ENCODE measurements at regions not wholly inside any gene's neighbourhood (a gene's known extent, or its start where the extent isn't known, plus 50 kb on each side); places are given as distances from the start of the nearest gene placed in this dataset.

DNA sequence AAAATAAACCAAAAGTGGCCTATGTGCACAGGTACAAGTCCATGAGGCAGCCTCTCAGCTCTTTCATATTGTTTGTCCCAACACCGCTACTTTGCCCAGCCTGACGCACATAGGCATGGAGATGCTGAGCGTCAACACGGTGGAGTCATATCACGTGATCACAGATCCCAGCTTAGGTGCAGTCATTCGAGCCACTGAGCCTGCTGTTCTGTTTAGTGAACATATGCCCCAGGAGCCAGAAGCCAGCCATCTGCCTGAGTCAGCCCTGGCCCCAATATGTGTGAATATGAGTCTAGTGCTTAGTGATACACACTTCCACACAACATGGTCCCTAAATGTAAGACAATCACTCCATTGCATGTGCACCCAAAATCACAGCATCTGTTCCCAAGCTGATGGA, 88.2 kb upstream of the LCLAT1 start:
- H3K27ac ChIP-seq (ENCODE audit: insufficient read length, low read depth, low read length) = no peak overlapping the region
- H2AFZ ChIP-seq (ENCODE audit: low read length) = no peak overlapping the region
- no peak overlapping the region for H4K8ac ChIP-seq (replicated peaks; ENCODE audit: insufficient read length, low read depth, low read length)
- no peak overlapping the region for H2BK5ac ChIP-seq (ENCODE audit: insufficient read length, low read length)
- H3K27me3 Mint-ChIP-seq (ENCODE audit: low read depth) = peaks cover 3% of the 10 kb centered on the region
- no peak overlapping the region for H3K23ac ChIP-seq (ENCODE audit: insufficient read length, low read depth, low read length)
- no CpG with 5 or more reads among the region's 6 CpGs for WGBS (ENCODE audit: extremely low coverage, insufficient read length, low lambda C conversion rate)
- H2BK120ac ChIP-seq (ENCODE audit: low read depth, low read length, poor library complexity, severe bottlenecking) = no peak overlapping the region
- H3K14ac ChIP-seq (ENCODE audit: insufficient read depth, low read length) = no peak overlapping the region
- no peak overlapping the region for H3T11ph ChIP-seq (ENCODE audit: low read length)
- no peak overlapping the region for H4K91ac ChIP-seq (ENCODE audit: insufficient read length, low read depth, low read length)
- H3K56ac ChIP-seq (ENCODE audit: insufficient read length, low read depth, low read length) = no peak overlapping the region
- no peak overlapping the region for H3K27ac Mint-ChIP-seq
- H2BK15ac ChIP-seq (ENCODE audit: low read depth, low read length) = no peak overlapping the region
- H3K18ac ChIP-seq (ENCODE audit: insufficient read length, low read depth, low read length) = no peak overlapping the region
- no peak overlapping the region for H2BK20ac ChIP-seq (ENCODE audit: low read depth, low read length, poor library complexity, severe bottlenecking)
- no peak for DNase-seq
- no peak overlapping the region for H2AK5ac ChIP-seq (ENCODE audit: insufficient read length, low read length)
- no peak overlapping the region for H3K9ac ChIP-seq (ENCODE audit: extremely low read depth, insufficient read length, low read length)
- no peaks in the 10 kb centered on the region for H3K4me1 ChIP-seq (ENCODE audit: insufficient read depth, low read length)
- H4K20me1 ChIP-seq (ENCODE audit: control insufficient read depth, insufficient read depth, insufficient read length) = no peaks in the 10 kb centered on the region
- no peak overlapping the region for H2BK12ac ChIP-seq (ENCODE audit: insufficient read length, low read depth, low read length)
- H3K4me3 Mint-ChIP-seq = no peak overlapping the region
- H3K4ac ChIP-seq (ENCODE audit: low read depth, low read length) = no peak overlapping the region
- TF ChIP-seq CTCF (conservative IDR thresholded peaks at IDR 0.05) = no peak
- H4K5ac ChIP-seq (ENCODE audit: insufficient read length, low read depth, low read length) = no peak overlapping the region
- H3K4me2 ChIP-seq (ENCODE audit: insufficient read depth, insufficient read length, low read length) = no peak overlapping the region
- no peaks in the 10 kb centered on the region for H3K23me2 ChIP-seq (ENCODE audit: insufficient read length, low read depth, low read length, poor library complexity, severe bottlenecking)
- no peaks in the 10 kb centered on the region for H3K9me3 Mint-ChIP-seq
- peaks cover 4 to 10% of the 10 kb centered on the region in 2 experiments for H3K4me1 Mint-ChIP-seq
- H3K27me3 ChIP-seq (ENCODE audit: insufficient read depth, low read length) = no peaks in the 10 kb centered on the region
- H3K79me1 ChIP-seq (ENCODE audit: insufficient read depth, low read depth, low read length, poor library complexity, severe bottlenecking) = no peaks in the 10 kb centered on the region
- H3K9me3 ChIP-seq (ENCODE audit: control insufficient read depth, low read depth, low read length) = no peaks in the 10 kb centered on the region
- H3K79me2 ChIP-seq (ENCODE audit: insufficient read depth, low read length) = no peaks in the 10 kb centered on the region
- H3K36me3 Mint-ChIP-seq (ENCODE audit: insufficient read depth in 1 of 3, low read depth in 3 of 3) = no peaks in the 10 kb centered on the region
